Trophoblast cell (in vitro differentiated cells and primary cell): ENCODE measurements at regions not wholly inside any gene's neighbourhood (a gene's known extent, or its start where the extent isn't known, plus 50 kb on each side); places are given as distances from the start of the nearest gene placed in this dataset.

Source experiments
- DNase-seq, 2 donors: peaks; one replicate each; pipeline ENCODE4 v3.0.0-alpha.2; 2016
- H2AFZ ChIP-seq: 2 replicates; pipeline ENCODE4 v1.6.1; 2013; ENCODE audit warnings: low read length, moderate library complexity, mild to moderate bottlenecking; ENCODE audit not compliant: insufficient read depth, poor library complexity
- H2AK5ac ChIP-seq: 2 replicates; pipeline ENCODE4 v1.6.1; 2013; ENCODE audit warnings: mild to moderate bottlenecking, low read length
- H2BK120ac ChIP-seq: 2 replicates; pipeline ENCODE4 v1.6.1; 2013; ENCODE audit warnings: low read length, mild to moderate bottlenecking, moderate library complexity; ENCODE audit not compliant: insufficient read depth, poor library complexity
- H2BK12ac ChIP-seq: 2 replicates; pipeline ENCODE4 v1.6.1; 2013; ENCODE audit warnings: mild to moderate bottlenecking, low read length, moderate library complexity
- H2BK5ac ChIP-seq: 2 replicates; pipeline ENCODE4 v1.6.1; 2013; ENCODE audit warnings: low read length, low read depth, moderate library complexity, mild to moderate bottlenecking; ENCODE audit not compliant: poor library complexity
- H3K14ac ChIP-seq: 2 replicates; pipeline ENCODE4 v1.6.1; 2013; ENCODE audit warnings: mild to moderate bottlenecking, low read length
- H3K18ac ChIP-seq: 2 replicates; pipeline ENCODE4 v1.6.1; 2013; ENCODE audit warnings: mild to moderate bottlenecking, low read length
- H3K23ac ChIP-seq: 2 replicates; pipeline ENCODE4 v1.6.1; 2013; ENCODE audit warnings: low read length
- H3K27ac ChIP-seq: 2 replicates; pipeline ENCODE4 v1.5.1; 2013; ENCODE audit warnings: low read depth, mild to moderate bottlenecking, inconsistent platforms, low read length, moderate library complexity
- H3K27me3 ChIP-seq: 2 replicates; pipeline ENCODE4 v1.6.1; 2013; ENCODE audit warnings: inconsistent platforms, mild to moderate bottlenecking, low read length, moderate library complexity; ENCODE audit not compliant: insufficient read depth
- H3K36me3 ChIP-seq, 2 experiments: 1 replicate in 1 of 2; 2 replicates in 1 of 2; pipeline ENCODE4 v1.6.1; 2013; ENCODE audit warnings: low read length in 2 of 2, mild to moderate bottlenecking in 2 of 2, moderate library complexity in 1 of 2; ENCODE audit not compliant: insufficient read depth in 2 of 2, control insufficient read depth in 1 of 2
- H3K4ac ChIP-seq: 2 replicates; pipeline ENCODE4 v1.6.1; 2013; ENCODE audit warnings: low read depth, mild to moderate bottlenecking, low read length, moderate library complexity
- H3K4me1 ChIP-seq, 2 experiments: 1 replicate in 1 of 2; 2 replicates in 1 of 2; pipeline ENCODE4 v1.6.1; 2013; ENCODE audit warnings: low read length in 2 of 2, mild to moderate bottlenecking in 2 of 2, moderate library complexity in 1 of 2; ENCODE audit not compliant: insufficient read depth in 2 of 2, control insufficient read depth in 1 of 2
- H3K4me2 ChIP-seq: 2 replicates; pipeline ENCODE4 v1.6.1; 2013; ENCODE audit warnings: inconsistent platforms, mild to moderate bottlenecking, low read length, moderate library complexity
- H3K4me3 ChIP-seq: 2 replicates; pipeline ENCODE4 v1.5.1; 2013; ENCODE audit warnings: mild to moderate bottlenecking, low read depth, low read length, inconsistent platforms
- H3K79me1 ChIP-seq: one replicate; pipeline ENCODE4 v1.6.1; 2013; ENCODE audit warnings: low read length
- H3K79me2 ChIP-seq: 2 replicates; pipeline ENCODE4 v1.6.1; 2013; ENCODE audit warnings: low read length, mild to moderate bottlenecking; ENCODE audit not compliant: control insufficient read depth, insufficient read depth, poor library complexity
- H3K9ac ChIP-seq: 2 replicates; pipeline ENCODE4 v1.6.1; 2013; ENCODE audit warnings: mild to moderate bottlenecking, low read length
- H3K9me3 ChIP-seq: 2 replicates; pipeline ENCODE4 v1.6.1; 2013; ENCODE audit warnings: low read depth, mild to moderate bottlenecking, control low read depth, inconsistent platforms, low read length; ENCODE audit not compliant: insufficient read depth
- H4K12ac ChIP-seq: 2 replicates; pipeline ENCODE4 v1.6.1; 2013; ENCODE audit warnings: low read depth, mild to moderate bottlenecking, low read length, moderate library complexity
- H4K8ac ChIP-seq: 2 replicates; pipeline ENCODE4 v1.6.1; 2013; ENCODE audit warnings: low read depth, mild to moderate bottlenecking, low read length, moderate library complexity
- H4K91ac ChIP-seq: one replicate; pipeline ENCODE4 v1.6.1; 2013; ENCODE audit warnings: low read depth, mild to moderate bottlenecking, low read length, moderate library complexity
- WGBS: extraction: QIAGEN DNeasy Blood & Tissue Kit; methylation state at CpG from one replicate; pipeline ENCODE4 v1.1.7; 2013; ENCODE audit warnings: missing lambda C conversion rate; ENCODE audit not compliant: insufficient read length, insufficient coverage; ENCODE audit errors: extremely low coverage; 5-methylcytosine and 5-hydroxymethylcytosine counted together

- Histone ChIP-seq H3K14ac (no peak overlapping the region), H3K27me3 (no peaks in the 10 kb centered on the region), H3K27ac (no peak overlapping the region), H2AFZ (no peak overlapping the region), H3K4ac (no peak overlapping the region), H3K4me2 (no peak overlapping the region), H3K79me1 (no peaks in the 10 kb centered on the region), H4K12ac (no peak overlapping the region), H2BK120ac (no peak overlapping the region), H3K23ac (no peak overlapping the region), H4K8ac (no peak overlapping the region), H3K4me3 (no peak overlapping the region), H3K9me3 (no peaks in the 10 kb centered on the region), H4K91ac (no peak overlapping the region), H3K9ac (no peak overlapping the region), H3K18ac (no peak overlapping the region), H2BK12ac (no peak overlapping the region), H3K4me1 (peaks cover 0 to 2% of the 10 kb centered on the region in 2 experiments), H3K79me2 (no peaks in the 10 kb centered on the region), H3K36me3 (no peaks in the 10 kb centered on the region), H2AK5ac (no peak overlapping the region), H2BK5ac (no peak overlapping the region)
- no CpG with 5 or more reads among the region's 2 CpGs for WGBS
- no peak for DNase-seq
Measured at GRCh38 chr11:38411149-38411548, 1813.1 kb upstream of the RAG2 start.

DNA sequence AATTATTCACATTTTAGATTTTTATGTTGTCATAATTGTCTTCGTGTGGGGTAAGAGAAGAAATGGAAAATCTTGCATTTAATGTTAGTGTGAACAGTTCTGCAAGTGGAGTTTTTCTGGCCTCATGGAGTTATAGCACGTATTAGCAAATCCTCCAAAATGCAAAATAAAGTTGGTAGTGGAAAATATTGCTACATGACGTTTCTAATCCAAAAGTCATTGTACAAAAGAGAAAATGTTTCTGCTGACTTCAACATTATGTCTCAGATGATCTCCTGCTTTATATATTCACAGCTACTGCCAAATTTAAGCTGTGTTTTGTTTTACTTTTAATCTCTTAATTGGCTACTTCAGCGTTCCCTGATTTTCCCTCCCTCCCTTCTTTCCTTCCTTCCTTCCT, 1804.0 kb upstream of the RAG2 start:
- DNase-seq: no peak
- Histone ChIP-seq H3K4me1 (no peaks in the 10 kb centered on the region), H3K9me3 (no peaks in the 10 kb centered on the region), H3K4ac (no peak overlapping the region), H3K14ac (no peak overlapping the region), H3K27me3 (no peaks in the 10 kb centered on the region), H2BK120ac (no peak overlapping the region), H3K18ac (no peak overlapping the region), H2AK5ac (no peak overlapping the region), H3K9ac (no peak overlapping the region), H4K91ac (no peak overlapping the region), H4K12ac (no peak overlapping the region), H3K79me2 (no peaks in the 10 kb centered on the region), H3K4me2 (no peak overlapping the region), H3K27ac (no peak overlapping the region), H3K79me1 (no peaks in the 10 kb centered on the region), H3K4me3 (no peak overlapping the region), H3K23ac (no peak overlapping the region), H2AFZ (no peak overlapping the region), H2BK5ac (no peak overlapping the region), H4K8ac (no peak overlapping the region), H2BK12ac (no peak overlapping the region), H3K36me3 (no peaks in the 10 kb centered on the region)
- no CpG with 5 or more reads among the region's 4 CpGs for WGBS

- no peak overlapping the region for H2BK120ac ChIP-seq
- no peak overlapping the region for H2BK12ac ChIP-seq
- H3K79me1 ChIP-seq: no peaks in the 10 kb centered on the region
- no peak overlapping the region for H4K12ac ChIP-seq
- no peaks in the 10 kb centered on the region for H3K79me2 ChIP-seq
- no peak overlapping the region for H3K4ac ChIP-seq
- H3K4me3 ChIP-seq: no peak overlapping the region
- no peak overlapping the region for H3K23ac ChIP-seq
- no peak overlapping the region for H2AFZ ChIP-seq
- H3K18ac ChIP-seq: no peak overlapping the region
- no peak overlapping the region for H4K8ac ChIP-seq
- no peaks in the 10 kb centered on the region for H3K9me3 ChIP-seq
- H3K9ac ChIP-seq: no peak overlapping the region
- no peak overlapping the region for H3K14ac ChIP-seq
- H3K27me3 ChIP-seq: no peaks in the 10 kb centered on the region
- no peak overlapping the region for H3K4me2 ChIP-seq
- no peak overlapping the region for H2BK5ac ChIP-seq
- no peak overlapping the region for H3K27ac ChIP-seq
- no peaks in the 10 kb centered on the region for H3K36me3 ChIP-seq
- no peak overlapping the region for H2AK5ac ChIP-seq
- no peak overlapping the region for H4K91ac ChIP-seq
- H3K4me1 ChIP-seq: no peaks in the 10 kb centered on the region
- no CpG with 5 or more reads among the region's 1 CpG for WGBS
- no peak for DNase-seq
Measured at GRCh38 chr11:38392176-38392575, 1794.1 kb upstream of the RAG2 start.

- H3K23ac ChIP-seq: no peak overlapping the region
- H3K9me3 ChIP-seq: no peaks in the 10 kb centered on the region
- H3K79me2 ChIP-seq: no peaks in the 10 kb centered on the region
- H3K9ac ChIP-seq: no peak overlapping the region
- no peak overlapping the region for H2AK5ac ChIP-seq
- H3K36me3 ChIP-seq: no peaks in the 10 kb centered on the region
- no peak overlapping the region for H3K27ac ChIP-seq
- H4K8ac ChIP-seq: no peak overlapping the region
- H3K4me2 ChIP-seq: no peak overlapping the region
- WGBS: no CpG with 5 or more reads among the region's 4 CpGs
- H3K4me3 ChIP-seq: no peak overlapping the region
- no peak overlapping the region for H2BK120ac ChIP-seq
- H3K14ac ChIP-seq: no peak overlapping the region
- H2AFZ ChIP-seq: no peak overlapping the region
- H4K12ac ChIP-seq: no peak overlapping the region
- H2BK5ac ChIP-seq: no peak overlapping the region
- H3K27me3 ChIP-seq: no peaks in the 10 kb centered on the region
- no peak overlapping the region for H3K4ac ChIP-seq
- no peak overlapping the region for H2BK12ac ChIP-seq
- no peak overlapping the region for H3K18ac ChIP-seq
- H4K91ac ChIP-seq: no peak overlapping the region
- no peaks in the 10 kb centered on the region for H3K4me1 ChIP-seq
- DNase-seq: peak in 1 of 2 donors; percentile 7
- H3K79me1 ChIP-seq: no peaks in the 10 kb centered on the region
Measured at GRCh38 chr11:38384568-38384967, 1786.5 kb upstream of the RAG2 start.
